Suprapubic skin (tissue), 4 donors: ENCODE measurements at regions not wholly inside any gene's neighbourhood (a gene's known extent, or its start where the extent isn't known, plus 50 kb on each side); places are given as distances from the start of the nearest gene placed in this dataset.

Source experiments
- CTCF ChIP-seq, 2 donors: fragments of 200-600 bp in 1 of 2; fragments of 450-650 bp in 1 of 2; sonication (generic) in 1 of 2; IDR thresholded peaks; one replicate each; pipeline ENCODE4 v1.5.1; 2016 to 2019; ENCODE audit warnings: antibody characterized with exemption in 2 of 2, mild to moderate bottlenecking in 1 of 2, moderate library complexity in 1 of 2
- EP300 ChIP-seq: sonication (generic); formaldehyde crosslinking; IDR thresholded peaks from one replicate; pipeline ENCODE4 v1.6.1; 2017; ENCODE audit warnings: antibody characterized with exemption
- POLR2A ChIP-seq, 2 donors: fragments of 450-650 bp; IDR thresholded peaks; one replicate each; pipeline ENCODE4 v1.6.1; 2017; ENCODE audit warnings: antibody characterized with exemption in 2 of 2, mild to moderate bottlenecking in 2 of 2, moderate library complexity in 2 of 2
- POLR2AphosphoS5 ChIP-seq, 3 donors: sonication (generic); formaldehyde crosslinking; IDR thresholded peaks; one replicate each; pipeline ENCODE4 v1.6.1; 2017; ENCODE audit warnings: antibody characterized with exemption in 3 of 3

GRCh38 chr5:67476995-67477394, 280.4 kb upstream of the CD180 start:
- no peak for TF ChIP-seq POLR2AphosphoS5 (IDR thresholded peaks at IDR 0.05)
- TF ChIP-seq CTCF (IDR thresholded peaks at IDR 0.05): no peak
- TF ChIP-seq POLR2A (IDR thresholded peaks at IDR 0.05): no peak
- no peak for TF ChIP-seq EP300
